ENCODE measurements at regions not wholly inside any gene's neighbourhood (a gene's known extent, or its start where the extent isn't known, plus 50 kb on each side); places are given as distances from the start of the nearest gene placed in this dataset.

GRCh38 chr20:7378864-7379605, 561.2 kb downstream of the HAO1 start:
- DNase-seq (ENCODE audit: low read depth in 4 of 4, low spot score in 2 of 4), result no peak

- DNase-seq (ENCODE audit: low read depth in 4 of 4, low spot score in 2 of 4), result no peak
These were observed 560.5 kb downstream of the HAO1 start for GRCh38 chr20:7379621-7380220.

DNA sequence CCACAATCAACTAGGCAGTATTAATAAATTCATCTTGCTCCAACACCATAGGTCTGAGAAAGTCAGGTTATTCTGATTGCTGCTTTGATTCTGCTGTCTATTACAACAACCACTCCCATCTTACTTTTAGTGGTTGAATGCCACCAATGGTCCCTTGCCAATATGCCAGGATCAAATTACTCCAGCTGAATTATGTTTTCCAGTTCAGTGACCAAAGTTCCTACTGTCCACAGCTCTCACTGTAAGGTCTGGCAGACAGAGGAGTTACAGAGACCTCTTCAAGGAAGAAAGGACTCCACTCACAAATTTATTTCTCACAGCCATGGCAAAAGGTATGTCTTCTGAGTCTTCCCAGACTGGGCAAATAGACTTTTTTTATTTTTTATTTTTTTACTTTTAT, 557.0 kb downstream of the HAO1 start:
- DNase-seq (ENCODE audit: low read depth in 4 of 4, low spot score in 2 of 4), result no peak

- DNase-seq (ENCODE audit: low read depth in 4 of 4, low spot score in 2 of 4), result no peak
These were observed 552.5 kb downstream of the HAO1 start for GRCh38 chr20:7387638-7388193.

- no peak for DNase-seq (ENCODE audit: low read depth in 4 of 4, low spot score in 2 of 4)
These were observed 551.0 kb downstream of the HAO1 start for GRCh38 chr20:7389216-7389615.

GRCh38 chr20:7392542-7393206, 547.6 kb downstream of the HAO1 start:
- DNase-seq (ENCODE audit: low read depth in 4 of 4, low spot score in 2 of 4), result no peak

DNA sequence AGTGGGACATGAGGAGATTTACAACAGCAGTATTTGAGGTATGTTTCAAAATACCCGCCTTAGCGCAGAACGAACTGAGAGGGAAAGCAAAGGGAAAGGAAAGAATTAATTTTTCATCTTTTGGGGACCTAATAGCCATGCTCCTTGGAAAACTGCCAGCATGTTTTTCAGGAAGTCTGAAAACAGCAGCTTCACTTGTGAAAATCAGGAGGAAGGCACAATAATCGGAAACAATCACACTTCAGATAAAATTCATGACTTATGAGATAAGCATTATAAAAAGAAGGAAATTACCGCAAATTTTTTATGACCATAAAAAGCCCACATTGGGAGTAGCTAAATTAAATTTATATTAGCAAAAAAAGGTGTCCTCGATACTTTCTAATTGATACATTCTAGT, 541.1 kb downstream of the HAO1 start:
- no peak for DNase-seq (ENCODE audit: low read depth in 4 of 4, low spot score in 2 of 4)

- no peak for DNase-seq (ENCODE audit: low read depth in 4 of 4, low spot score in 2 of 4)
These were observed 540.7 kb downstream of the HAO1 start for GRCh38 chr20:7399575-7399974.

- DNase-seq (ENCODE audit: low read depth in 4 of 4, low spot score in 2 of 4), result no peak
These were observed 533.6 kb downstream of the HAO1 start for GRCh38 chr20:7406671-7407070.

GRCh38 chr20:7410150-7410549, 530.1 kb downstream of the HAO1 start:
- DNase-seq (ENCODE audit: low read depth in 4 of 4, low spot score in 2 of 4), result no peak

DNA sequence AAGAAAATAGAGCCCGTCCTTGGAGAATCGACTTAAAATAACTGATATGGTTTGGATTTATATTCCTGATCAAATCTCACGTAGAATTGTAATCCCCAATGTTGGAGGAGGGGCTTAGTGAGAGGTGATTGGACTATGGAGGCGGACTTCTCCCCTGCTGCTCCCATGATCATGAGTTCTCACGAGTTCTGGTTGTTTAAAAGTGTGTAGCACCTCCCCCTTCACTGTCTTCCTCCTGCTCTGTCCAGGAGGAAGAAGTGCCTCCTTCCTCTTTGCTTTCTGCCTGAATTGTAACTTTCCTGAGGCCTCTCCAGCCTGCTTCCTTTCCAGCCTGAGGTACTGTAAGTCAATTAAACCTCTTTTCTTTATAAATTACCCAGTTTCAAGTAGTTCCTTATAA, 529.2 kb downstream of the HAO1 start:
- no peak for DNase-seq (ENCODE audit: low read depth in 4 of 4, low spot score in 2 of 4)

DNA sequence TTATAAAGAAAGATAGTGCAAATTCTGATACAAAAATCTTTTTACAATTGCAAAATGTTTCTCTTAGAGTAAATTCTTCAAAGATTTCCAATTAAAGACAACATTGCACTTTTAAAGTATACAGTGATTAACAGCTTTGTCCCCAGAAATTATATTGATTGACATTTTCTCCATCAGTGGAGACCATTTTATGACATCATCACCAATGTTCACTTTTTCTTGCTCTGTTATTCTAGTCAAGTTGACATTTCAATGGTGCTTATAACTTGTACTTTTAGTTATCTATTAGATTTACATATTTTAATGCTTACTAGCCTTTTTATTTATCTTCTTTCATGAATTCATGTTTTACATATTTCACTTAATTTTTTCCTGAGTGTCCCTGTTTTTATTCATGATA, 524.8 kb downstream of the HAO1 start:
- no peak for DNase-seq (ENCODE audit: low read depth in 4 of 4, low spot score in 2 of 4)

- DNase-seq (ENCODE audit: low read depth in 4 of 4, low spot score in 2 of 4), result no peak
These were observed 523.9 kb downstream of the HAO1 start for GRCh38 chr20:7416382-7416781.

DNA sequence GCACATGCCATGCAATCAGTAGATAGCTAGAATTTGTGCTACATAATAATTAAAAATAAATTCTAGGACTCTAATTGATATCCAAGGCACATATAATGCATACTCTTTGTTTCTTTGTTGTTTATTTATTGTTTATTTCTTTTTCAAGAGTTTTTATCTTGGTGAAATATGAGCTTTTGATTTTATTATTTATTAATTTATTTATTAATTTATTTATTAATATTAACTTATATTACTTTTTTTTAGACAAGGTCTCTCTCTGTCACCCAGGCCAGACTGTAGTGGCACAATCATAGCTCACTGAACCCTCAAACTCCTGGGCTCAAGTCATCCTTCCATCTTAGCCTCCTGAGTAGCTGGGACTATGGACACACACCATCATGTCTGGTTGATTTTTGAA, 519.9 kb downstream of the HAO1 start:
- DNase-seq (ENCODE audit: low read depth in 4 of 4, low spot score in 2 of 4), result no peak

GRCh38 chr20:7426890-7427496, 513.3 kb downstream of the HAO1 start:
- DNase-seq (ENCODE audit: low read depth in 4 of 4, low spot score in 2 of 4), result peak in 1 of 4 donors; percentile 2

DNA sequence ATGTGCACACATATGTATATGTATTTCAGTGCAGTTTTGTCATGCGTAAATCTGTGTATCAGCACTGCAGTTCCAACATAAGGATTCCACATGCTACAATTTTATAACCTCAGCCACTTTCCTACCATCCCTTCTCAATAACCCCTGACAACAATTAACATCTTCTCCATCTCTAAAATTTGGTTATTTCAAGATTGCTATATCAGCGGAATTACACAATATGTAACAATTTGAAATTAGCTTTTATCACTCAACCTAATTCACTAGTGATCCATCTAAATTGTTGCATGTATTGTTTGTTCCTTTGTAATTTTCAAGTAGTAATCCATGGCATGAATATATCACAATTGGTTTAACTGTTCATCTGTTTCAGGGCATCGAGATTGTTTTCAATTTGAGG, 511.3 kb downstream of the HAO1 start:
- DNase-seq (ENCODE audit: low read depth in 4 of 4, low spot score in 2 of 4), result no peak

GRCh38 chr20:7432612-7433011, 507.6 kb downstream of the HAO1 start:
- no peak for DNase-seq (ENCODE audit: low read depth in 4 of 4, low spot score in 2 of 4)

DNA sequence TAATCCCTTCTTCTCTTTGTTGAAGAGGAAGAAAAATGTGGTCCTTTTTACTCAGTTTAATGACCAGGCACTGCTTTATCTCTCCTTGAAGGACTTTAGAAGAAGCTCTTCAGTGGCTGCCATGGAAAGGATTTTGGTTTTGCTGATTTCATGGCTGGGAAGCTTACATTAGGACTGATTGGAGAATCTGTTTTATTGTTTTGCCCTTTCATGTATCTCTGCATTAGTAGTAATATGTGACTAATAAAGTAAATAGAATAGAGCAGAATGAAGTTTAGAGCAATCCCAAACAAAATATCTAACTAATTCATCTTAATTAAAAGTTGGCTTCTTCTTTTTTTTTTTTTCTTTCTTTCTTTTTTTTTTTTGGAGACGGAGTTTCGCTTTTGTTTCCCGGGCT, 502.9 kb downstream of the HAO1 start:
- DNase-seq (ENCODE audit: low read depth in 4 of 4, low spot score in 2 of 4), result no peak

DNA sequence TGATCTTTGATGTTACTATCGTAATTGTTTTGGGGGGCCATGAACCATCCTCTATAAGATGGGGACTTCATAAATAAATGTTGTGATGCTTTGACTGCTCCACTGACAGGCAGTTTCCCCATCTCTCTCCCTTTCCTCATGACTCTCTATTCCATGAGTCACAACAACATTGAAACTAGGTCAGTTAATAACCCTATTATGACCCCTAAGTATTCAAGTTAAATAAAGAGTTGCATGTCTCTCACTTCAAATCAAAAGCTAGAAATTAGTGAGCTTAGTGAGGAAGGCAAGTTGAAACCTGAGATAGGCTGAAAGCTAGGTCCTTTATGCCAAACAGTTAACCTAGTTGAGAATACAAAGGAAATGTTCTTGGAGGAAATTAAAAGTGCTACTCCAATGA, 491.0 kb downstream of the HAO1 start:
- DNase-seq (ENCODE audit: low read depth in 4 of 4, low spot score in 2 of 4), result no peak

- no peak for DNase-seq (ENCODE audit: low read depth in 4 of 4, low spot score in 2 of 4)
These were observed 487.4 kb downstream of the HAO1 start for GRCh38 chr20:7452890-7453289.

DNA sequence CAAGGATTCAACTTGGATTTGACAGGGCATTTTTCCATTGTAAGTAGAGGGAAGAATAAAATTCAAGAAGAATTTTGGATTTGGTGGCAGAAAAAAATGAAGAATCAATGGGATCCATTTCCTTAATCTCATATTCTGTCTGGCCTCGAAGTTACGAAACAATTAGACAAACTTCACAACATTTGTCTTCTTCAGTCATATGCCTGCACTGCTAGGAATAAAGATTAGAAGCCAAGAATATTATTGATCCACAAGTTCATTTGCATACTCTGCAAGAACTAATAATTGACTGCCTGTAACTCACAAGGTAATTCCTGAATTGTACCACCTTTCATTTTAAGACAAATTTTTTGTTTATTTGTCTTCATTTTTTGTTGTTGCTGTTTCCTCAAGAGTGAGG, 486.2 kb downstream of the HAO1 start:
- DNase-seq (ENCODE audit: low read depth in 4 of 4, low spot score in 2 of 4), result no peak

Measured in left renal cortex interstitium (tissue), 4 donors.